PC-3 (cell line): ENCODE measurements at regions not wholly inside any gene's neighbourhood (a gene's known extent, or its start where the extent isn't known, plus 50 kb on each side); places are given as distances from the start of the nearest gene placed in this dataset.
"Not testable (repeated sequence)": the region's sequence is repeated elsewhere in the genome, so short reads cannot be mapped to it uniquely, and the experiment has no call there.

ENCODE experiments used
- ATAC-seq: fragments of 200-7000 bp; cut with Tn5 transposase; 2 replicates; pipeline ENCODE4 v1.9.1; 2020; ENCODE audit warnings: mild to moderate bottlenecking, moderate library complexity
- BruUV-seq: library from RNA; stranded (reverse); fragments of 400-500 nt; replicated peaks from 2 replicates; lab custom pipeline; 2021; lab: Mats Ljungman, UMichigan
- CTCF ChIA-PET: fragments of 300-600 bp; sonication (Branson Sonifier 250); formaldehyde crosslinking; loops from one replicate; lab custom pipeline; 2022; ENCODE audit warnings: antibody characterized with exemption; lab: Charles Lee
- POLR2A ChIA-PET: fragments of 300-600 bp; sonication (Branson Sonifier 250); formaldehyde crosslinking; loops from one replicate; lab custom pipeline; 2022; ENCODE audit warnings: antibody characterized with exemption; ENCODE audit not compliant: unreplicated experiment; lab: Charles Lee
- DNase-seq: peaks from one replicate; pipeline ENCODE4 v3.0.0-alpha.2; 2015
- H2AFZ ChIP-seq: fragments of 300-600 bp; sonication (generic); 2 replicates; pipeline ENCODE4 v1.6.0; 2016; ENCODE audit warnings: antibody characterized with exemption, low read length
- H3F3A ChIP-seq: fragments of 300-600 bp; sonication (generic); one replicate; pipeline ENCODE4 v1.6.0; 2017; ENCODE audit warnings: antibody characterized with exemption, low read length, control low read depth, mild to moderate bottlenecking; ENCODE audit not compliant: unreplicated experiment
- H3K27ac ChIP-seq: fragments of 300-600 bp; sonication (generic); 2 replicates; pipeline ENCODE4 v1.5.1; 2016; ENCODE audit warnings: mild to moderate bottlenecking, low read length
- H3K27me3 ChIP-seq: fragments of 300-600 bp; sonication (generic); 2 replicates; pipeline ENCODE4 v1.6.1; 2016; ENCODE audit warnings: low read length, mixed read lengths
- H3K36me3 ChIP-seq: fragments of 300-600 bp; sonication (generic); 2 replicates; pipeline ENCODE4 v1.6.1; 2016; ENCODE audit warnings: low read depth, mixed run types, low read length, mixed read lengths
- H3K4me1 ChIP-seq: fragments of 300-600 bp; sonication (generic); 2 replicates; pipeline ENCODE4 v1.5.1; 2016; ENCODE audit warnings: low read length; ENCODE audit not compliant: insufficient read depth
- H3K4me2 ChIP-seq: fragments of 300-600 bp; sonication (generic); 2 replicates; pipeline ENCODE4 v1.6.0; 2016; ENCODE audit warnings: low read length
- H3K4me3 ChIP-seq: fragments of 300-600 bp; sonication (generic); 2 replicates; pipeline ENCODE4 v1.5.1; 2016; ENCODE audit warnings: mild to moderate bottlenecking, low read length, mixed read lengths
- H3K79me2 ChIP-seq: fragments of 300-600 bp; sonication (generic); 2 replicates; pipeline ENCODE4 v1.6.1; 2017; ENCODE audit warnings: low read length, mixed read lengths
- H3K9ac ChIP-seq: fragments of 300-600 bp; sonication (generic); 2 replicates; pipeline ENCODE4 v1.6.0; 2016; ENCODE audit warnings: mild to moderate bottlenecking, low read length
- H3K9me2 ChIP-seq: fragments of 300-600 bp; sonication (generic); replicated peaks from 2 replicates; pipeline ENCODE4 v1.6.1; 2016; ENCODE audit warnings: mixed run types, low read length, mixed read lengths
- H3K9me3 ChIP-seq: fragments of 300-600 bp; sonication (generic); 2 replicates; pipeline ENCODE4 v1.6.1; 2016; ENCODE audit warnings: low read length, mixed read lengths
- H4K20me1 ChIP-seq: fragments of 300-600 bp; sonication (generic); 2 replicates; pipeline ENCODE4 v1.6.1; 2016; ENCODE audit warnings: low read length, mixed read lengths
- CTCF ChIP-seq: fragments of 300-600 bp; sonication (generic); conservative IDR thresholded peaks from 2 replicates; pipeline ENCODE4 v1.5.1; 2017; ENCODE audit warnings: antibody characterized with exemption, low read depth, mild to moderate bottlenecking, low read length
- EZH2 ChIP-seq: fragments of 300-600 bp; sonication (generic); IDR thresholded peaks from one replicate; pipeline ENCODE4 v1.6.1; 2017; ENCODE audit warnings: antibody characterized with exemption, mild to moderate bottlenecking, low read length; ENCODE audit not compliant: unreplicated experiment
- EZH2phosphoT487 ChIP-seq: fragments of 300-600 bp; sonication (generic); IDR thresholded peaks from 2 replicates; pipeline ENCODE4 v1.6.1; 2018; ENCODE audit warnings: mild to moderate bottlenecking, antibody characterized with exemption, low read length, borderline replicate concordance
- intact Hi-C: fragments of 100-400 bp; cut with micrococcal nuclease; formaldehyde crosslinking; loops from 2 replicates; pipeline ENCODE4 v1.9.0; 2023

GRCh38 chr5:93348231-93348630 lies 232.8 kb downstream of the NR2F1-AS1 start:
- peak; percentile 28 for DNase-seq
- no peak for ATAC-seq
- no TSS peak for BruUV-seq
- ChIA-PET CTCF (no interaction called here), POLR2A (interaction anchor here (0.6 kb wide), 1 partner anchor 31 kb away, joined by 3 read pairs; no protein-coding TSS in a partner anchor)
- Histone ChIP-seq H3K27ac (no peak overlapping the region), H3K4me2 (no peak overlapping the region), H3K9me2 (no peaks in the 10 kb centered on the region), H3F3A (peaks cover 5% of the 10 kb centered on the region), H3K4me3 (no peak overlapping the region), H3K27me3 (no peaks in the 10 kb centered on the region), H3K9me3 (no peaks in the 10 kb centered on the region), H4K20me1 (no peaks in the 10 kb centered on the region), H3K36me3 (no peaks in the 10 kb centered on the region), H3K9ac (no peak overlapping the region), H3K79me2 (no peaks in the 10 kb centered on the region), H3K4me1 (peaks cover 19% of the 10 kb centered on the region), H2AFZ (no peak overlapping the region)
- TF ChIP-seq EZH2phosphoT487 (no peak), EZH2 (no peak), CTCF (no peak)
- intact Hi-C loops: no loop called here

GRCh38 chr5:93346850-93347249 lies 234.2 kb downstream of the NR2F1-AS1 start:
- H3K9ac ChIP-seq, H3K27ac ChIP-seq, H3K36me3 ChIP-seq, H3K9me3 ChIP-seq, H3K27me3 ChIP-seq, H2AFZ ChIP-seq, CTCF ChIA-PET, BruUV-seq, H3K4me3 ChIP-seq, POLR2A ChIA-PET, H3K4me2 ChIP-seq, H3K9me2 ChIP-seq, H3K79me2 ChIP-seq, ATAC-seq, H3F3A ChIP-seq, DNase-seq, intact Hi-C loops, H4K20me1 ChIP-seq: not testable (repeated sequence)
- peaks cover 19% of the 10 kb centered on the region for H3K4me1 ChIP-seq

GRCh38 chr5:93346301-93346700 lies 234.7 kb downstream of the NR2F1-AS1 start:
- Histone ChIP-seq H3K4me1 (peaks cover 19% of the 10 kb centered on the region), H3K36me3 (no peaks in the 10 kb centered on the region), H2AFZ (no peak overlapping the region), H3K9ac (no peak overlapping the region), H4K20me1 (no peaks in the 10 kb centered on the region), H3K4me3 (no peak overlapping the region), H3F3A (peaks cover 5% of the 10 kb centered on the region), H3K4me2 (no peak overlapping the region), H3K27me3 (no peaks in the 10 kb centered on the region), H3K9me3 (no peaks in the 10 kb centered on the region), H3K79me2 (no peaks in the 10 kb centered on the region), H3K9me2 (no peaks in the 10 kb centered on the region), H3K27ac (no peak overlapping the region)
- POLR2A ChIA-PET: no interaction called here
- no peak for TF ChIP-seq CTCF
- TF ChIP-seq EZH2: no peak
- no peak for TF ChIP-seq EZH2phosphoT487
- intact Hi-C loops: no loop called here
- no peak for DNase-seq
- CTCF ChIA-PET: no interaction called here
- no peak for ATAC-seq
- BruUV-seq: no TSS peak
